ENCODE measurements at regions not wholly inside any gene's neighbourhood (a gene's known extent, or its start where the extent isn't known, plus 50 kb on each side); places are given as distances from the start of the nearest gene placed in this dataset.

GRCh38 chr18:44592639-44593038, 88.0 kb upstream of the SETBP1 start:
- no peak for DNase-seq
- no peak for ATAC-seq

GRCh38 chr18:44594799-44595467, 85.8 kb upstream of the SETBP1 start:
- no peak for DNase-seq
- no peak for ATAC-seq

GRCh38 chr18:44597797-44598196, 82.9 kb upstream of the SETBP1 start:
- ATAC-seq: no peak
- no peak for DNase-seq

GRCh38 chr18:44598514-44598913, 82.2 kb upstream of the SETBP1 start:
- DNase-seq (no peak), ATAC-seq (no peak)

GRCh38 chr18:44599412-44599811, 81.3 kb upstream of the SETBP1 start:
- no peak for ATAC-seq

GRCh38 chr18:44601447-44601846, 79.2 kb upstream of the SETBP1 start:
- DNase-seq: no peak
- no peak for ATAC-seq

More at GRCh38 chr18:44599412-44599811, 81.3 kb upstream of the SETBP1 start:
- no peak for DNase-seq

GRCh38 chr18:44602380-44602779, 78.3 kb upstream of the SETBP1 start:
- no peak for ATAC-seq
- no peak for DNase-seq

GRCh38 chr18:44602845-44603244, 77.8 kb upstream of the SETBP1 start:
- DNase-seq (no peak), ATAC-seq (no peak)

GRCh38 chr18:44609181-44609941, 71.3 kb upstream of the SETBP1 start:
- DNase-seq: no peak
- no peak for ATAC-seq

GRCh38 chr18:44620812-44621211, 59.9 kb upstream of the SETBP1 start:
- DNase-seq (no peak), ATAC-seq (no peak)

- no peak for DNase-seq
- ATAC-seq: no peak
These were observed 56.6 kb upstream of the SETBP1 start for GRCh38 chr18:44624052-44624451.

- ATAC-seq (no peak), DNase-seq (no peak)
These were observed 55.3 kb upstream of the SETBP1 start for GRCh38 chr18:44625386-44625785.

- DNase-seq (no peak), ATAC-seq (no peak)
These were observed 54.5 kb upstream of the SETBP1 start for GRCh38 chr18:44626236-44626635.

GRCh38 chr18:44626807-44627206, 53.9 kb upstream of the SETBP1 start:
- no peak for DNase-seq
- no peak for ATAC-seq

- DNase-seq: no peak
- no peak for ATAC-seq
These were observed 53.4 kb upstream of the SETBP1 start for GRCh38 chr18:44627280-44627679.

- no peak for ATAC-seq
These were observed 51.3 kb upstream of the SETBP1 start for GRCh38 chr18:44629406-44629805.

GRCh38 chr18:44630118-44630517, 50.6 kb upstream of the SETBP1 start:
- DNase-seq: no peak
- ATAC-seq: no peak

More at GRCh38 chr18:44629406-44629805, 51.3 kb upstream of the SETBP1 start:
- no peak for DNase-seq

Measured in stimulated activated naive CD8-positive, alpha-beta T cell treated with anti-CD3 and anti-CD28 coated beads, Interleukin-15, Interleukin-2, amounts not matched to agents 100 U/mL and 50 U/mL, for 24 hours (primary cell).